VCaP (cell line): ENCODE measurements at regions not wholly inside any gene's neighbourhood (a gene's known extent, or its start where the extent isn't known, plus 50 kb on each side); places are given as distances from the start of the nearest gene placed in this dataset.
"Not testable (repeated sequence)": the region's sequence is repeated elsewhere in the genome, so short reads cannot be mapped to it uniquely, and the experiment has no call there.

ENCODE experiments used
- H3K27ac ChIP-seq: fragments of 450-650 bp; 2 replicates; pipeline ENCODE4 v1.5.1; 2017
- CTCF ChIP-seq: fragments of 450-650 bp; conservative IDR thresholded peaks from 2 replicates; pipeline ENCODE4 v1.5.1; 2017; ENCODE audit warnings: mild to moderate bottlenecking, moderate library complexity

GRCh38 chr6:155881826-155882526 lies 426.3 kb upstream of the NOX3 start:
- no peak for TF ChIP-seq CTCF
- no peak overlapping the region for H3K27ac ChIP-seq

- no peak for TF ChIP-seq CTCF
- H3K27ac ChIP-seq: no peak overlapping the region
Observed at GRCh38 chr6:155880900-155881299, 425.3 kb upstream of the NOX3 start.

GRCh38 chr6:155872961-155873360 lies 417.3 kb upstream of the NOX3 start:
- no peak overlapping the region for H3K27ac ChIP-seq
- no peak for TF ChIP-seq CTCF

- no peak for TF ChIP-seq CTCF
Observed at GRCh38 chr6:155867682-155868081, 412.0 kb upstream of the NOX3 start.

GRCh38 chr6:155866676-155867390 lies 411.2 kb upstream of the NOX3 start:
- not testable (repeated sequence) for H3K27ac ChIP-seq

More at GRCh38 chr6:155867682-155868081, 412.0 kb upstream of the NOX3 start:
- H3K27ac ChIP-seq: no peak overlapping the region

GRCh38 chr6:155861821-155862220 lies 406.2 kb upstream of the NOX3 start:
- TF ChIP-seq CTCF: no peak
- H3K27ac ChIP-seq: no peak overlapping the region

GRCh38 chr6:155858906-155859305 lies 403.3 kb upstream of the NOX3 start:
- not testable (repeated sequence) for H3K27ac ChIP-seq

GRCh38 chr6:155854787-155855186 lies 399.1 kb upstream of the NOX3 start:
- no peak for TF ChIP-seq CTCF
- H3K27ac ChIP-seq: no peak overlapping the region
